Frontal cortex (tissue), 3 donors: ENCODE measurements at regions not wholly inside any gene's neighbourhood (a gene's known extent, or its start where the extent isn't known, plus 50 kb on each side); places are given as distances from the start of the nearest gene placed in this dataset.
"Not testable (repeated sequence)": the region's sequence is repeated elsewhere in the genome, so short reads cannot be mapped to it uniquely, and the experiment has no call there.

Experiments
- DNase-seq, 2 donors: peaks; one replicate each; pipeline ENCODE4 v3.0.0; 2012; ENCODE audit warnings: low spot score in 2 of 2
- FAIRE-seq: peaks from 2 replicates; lab custom pipeline; 2012; peaks lifted over from hg19 to GRCh38; lab: Jason Lieb, UNC
- donor health status: control.
- donor health status: control.
- donor health status: control.

DNA sequence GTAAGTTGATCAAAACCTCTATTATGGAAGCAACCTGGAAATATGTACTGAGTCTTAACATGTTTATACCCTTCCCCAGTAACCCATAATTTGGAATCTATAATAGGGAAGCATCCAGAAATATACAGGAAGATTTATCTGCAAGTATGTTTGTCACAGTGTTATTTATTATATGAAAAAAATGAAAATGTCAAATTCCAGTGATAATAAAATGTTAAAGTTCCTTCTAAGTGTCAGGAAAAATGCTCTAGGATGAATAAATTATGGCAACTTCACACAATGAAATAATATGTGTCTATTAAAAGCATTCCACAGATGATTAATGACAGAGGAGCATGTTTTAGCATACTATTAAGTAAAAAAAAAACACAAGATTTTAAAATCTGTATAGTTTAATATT is 202.3 kb upstream of the PRNP start:
- peak; percentile 24 for FAIRE-seq
- no peak for DNase-seq

DNA sequence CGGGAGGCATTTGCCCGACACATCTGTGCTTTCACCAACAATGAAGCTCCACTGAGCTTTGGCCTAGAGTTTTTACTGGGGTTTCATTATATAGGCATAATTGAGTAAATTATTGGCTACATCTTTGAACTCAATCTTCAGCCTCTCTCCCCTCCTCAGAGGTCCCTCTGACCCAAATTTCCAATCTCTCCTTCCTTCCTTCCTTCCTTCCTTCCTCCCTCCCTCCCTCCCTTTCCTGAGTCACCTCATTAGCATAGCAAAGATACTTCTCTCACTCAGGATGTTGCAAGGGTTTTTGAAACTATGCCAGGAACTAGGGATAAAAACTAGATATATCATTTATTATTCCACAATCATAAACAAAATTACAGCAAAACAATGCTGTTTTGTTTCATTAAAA is 202.8 kb upstream of the PRNP start:
- no peak for DNase-seq
- FAIRE-seq: no peak

DNA sequence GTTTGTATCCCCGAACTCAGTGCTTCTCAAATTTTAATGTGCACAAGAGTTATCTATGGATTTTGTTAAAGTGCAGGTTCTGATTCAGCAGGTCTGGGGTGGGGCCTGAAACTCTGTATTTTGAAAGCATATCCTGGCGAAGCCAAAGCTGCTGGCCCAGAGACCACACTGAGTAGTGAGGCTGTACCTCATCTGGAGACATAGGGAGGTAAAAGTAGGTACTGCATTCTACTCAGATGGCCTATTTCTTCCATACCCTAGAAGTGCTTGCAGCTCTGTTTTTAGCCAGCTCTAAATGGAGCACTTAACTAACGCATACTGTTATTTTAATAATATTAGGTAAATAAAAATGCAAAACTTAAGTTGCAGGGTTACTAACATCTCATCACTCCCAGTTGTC is 206.2 kb upstream of the PRNP start:
- DNase-seq (no peak), FAIRE-seq (no peak)

DNA sequence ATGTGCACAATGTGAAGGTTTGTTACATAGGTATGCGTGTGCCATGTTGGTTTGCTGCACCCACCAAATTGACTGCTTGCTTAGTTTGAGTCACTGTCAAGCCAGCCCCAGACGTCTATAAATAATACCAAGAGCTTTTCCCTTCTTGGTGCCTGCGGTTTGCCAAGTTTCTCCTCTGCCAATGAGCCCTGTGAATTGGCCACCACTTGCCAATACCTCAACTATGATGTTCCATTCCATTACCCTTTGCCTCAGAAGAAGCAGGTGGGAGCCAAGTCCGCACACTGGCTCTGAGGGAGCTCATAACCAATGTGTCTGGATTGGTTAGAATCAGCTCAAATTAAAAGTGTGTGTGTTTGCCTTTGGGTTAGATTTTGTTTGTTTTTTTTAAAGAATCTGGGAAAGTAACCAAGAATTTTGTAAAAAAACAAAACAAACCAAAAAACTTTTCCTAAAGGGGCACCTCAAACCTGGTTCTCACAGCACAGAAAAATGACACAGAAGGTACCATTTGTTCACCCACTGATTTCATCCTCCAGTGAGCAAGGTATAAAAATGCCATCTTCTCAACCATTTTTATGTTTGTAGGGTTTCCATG is 209.3 kb upstream of the PRNP start:
- no peak for FAIRE-seq
- no peak for DNase-seq

DNA sequence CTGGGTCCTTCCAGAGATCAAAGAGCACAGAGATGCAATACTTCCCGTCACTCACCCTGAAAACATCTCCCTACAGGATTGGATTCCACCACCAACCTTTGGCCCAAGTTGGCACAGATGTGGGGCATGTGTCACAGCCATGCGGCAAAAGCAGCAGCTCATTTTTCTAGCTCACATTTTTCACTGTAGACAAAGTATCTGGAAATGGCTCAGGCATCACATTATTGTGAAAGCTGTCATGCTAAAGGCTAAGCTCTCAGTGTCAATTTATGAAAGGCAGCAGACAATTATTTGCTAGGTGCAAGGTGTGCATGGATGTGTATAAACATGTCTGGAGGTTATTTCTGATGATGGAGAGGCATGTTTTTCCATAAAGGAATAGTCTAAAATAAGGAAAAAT is 213.3 kb upstream of the PRNP start:
- DNase-seq (no peak), FAIRE-seq (no peak)

DNA sequence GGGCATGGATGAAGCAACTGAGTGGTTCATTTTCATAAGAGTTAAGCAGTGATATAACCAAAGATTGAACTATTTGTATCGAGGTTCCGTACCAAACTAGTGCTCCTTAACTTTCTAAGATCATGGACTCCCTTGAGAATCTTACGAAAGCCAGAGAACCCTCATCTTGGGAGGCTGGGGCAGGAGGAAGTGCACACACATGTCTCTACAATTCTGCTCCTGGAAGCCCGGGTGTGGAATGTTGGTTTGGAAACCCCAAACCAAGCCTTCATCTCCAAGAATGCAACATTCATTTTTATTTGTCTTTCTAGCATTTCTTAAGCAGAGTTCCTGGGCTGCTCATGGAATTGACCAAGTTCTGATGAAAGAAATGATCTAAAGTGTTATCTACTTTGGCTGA is 215.0 kb upstream of the PRNP start:
- FAIRE-seq (no peak), DNase-seq (no peak)

DNA sequence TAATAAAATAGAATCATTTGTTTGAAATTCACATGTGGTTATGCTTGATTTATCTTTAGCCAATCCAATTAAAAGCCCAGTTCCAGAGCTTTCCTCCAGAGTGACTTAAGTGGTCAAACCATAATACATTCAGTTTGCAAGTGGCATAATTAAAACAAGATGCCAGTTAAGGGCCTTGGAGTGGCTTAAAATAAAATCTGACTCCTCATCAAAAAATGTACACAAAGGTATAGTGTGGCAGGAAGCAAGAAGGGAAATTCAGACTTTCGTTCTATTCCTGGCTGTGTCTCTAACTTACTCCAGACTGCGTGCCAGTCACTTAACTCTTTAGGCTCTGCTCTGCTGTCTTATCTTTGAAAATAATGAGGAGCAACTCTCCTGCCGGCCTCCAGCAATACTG is 215.9 kb upstream of the PRNP start:
- FAIRE-seq: no peak
- DNase-seq: no peak

DNA sequence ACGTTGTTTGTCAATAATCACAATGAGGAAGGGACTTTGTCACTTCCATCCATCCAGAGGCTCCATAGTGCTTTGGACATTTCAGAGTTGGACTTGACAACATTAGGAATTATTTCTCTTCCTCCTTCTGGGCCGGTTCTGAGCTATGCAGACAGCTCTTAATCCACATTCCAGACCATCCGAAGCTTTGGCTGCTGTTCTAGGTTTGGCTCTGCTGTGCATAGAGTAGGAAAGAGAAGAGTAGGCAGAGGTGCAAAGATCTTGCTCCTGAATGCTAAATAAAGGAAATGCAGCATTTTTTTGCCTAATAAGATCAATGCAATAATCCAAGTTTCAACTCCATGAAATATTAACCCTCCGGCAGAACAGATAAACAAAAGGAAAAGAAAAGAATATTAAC is 216.3 kb upstream of the PRNP start:
- DNase-seq (no peak), FAIRE-seq (no peak)

DNA sequence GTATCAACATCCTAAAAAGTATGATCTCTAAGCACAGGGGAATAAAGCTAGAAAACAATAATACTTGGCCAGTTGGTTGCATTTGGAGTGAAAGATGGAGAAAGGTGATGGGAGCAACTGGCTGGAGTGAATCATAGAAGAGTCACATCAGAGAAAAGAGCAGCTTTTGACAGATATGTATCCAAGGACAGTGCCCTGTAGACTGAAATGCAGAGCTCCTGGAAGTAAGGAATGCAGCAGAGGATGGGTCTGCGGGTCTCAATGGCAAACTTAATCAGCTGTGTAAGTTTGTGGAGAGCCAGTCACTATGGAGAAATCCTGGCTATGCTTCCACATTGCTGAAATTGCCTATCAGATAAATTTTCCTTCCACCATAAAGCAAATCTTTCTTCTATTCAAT is 218.1 kb upstream of the PRNP start:
- FAIRE-seq (no peak), DNase-seq (no peak)

DNA sequence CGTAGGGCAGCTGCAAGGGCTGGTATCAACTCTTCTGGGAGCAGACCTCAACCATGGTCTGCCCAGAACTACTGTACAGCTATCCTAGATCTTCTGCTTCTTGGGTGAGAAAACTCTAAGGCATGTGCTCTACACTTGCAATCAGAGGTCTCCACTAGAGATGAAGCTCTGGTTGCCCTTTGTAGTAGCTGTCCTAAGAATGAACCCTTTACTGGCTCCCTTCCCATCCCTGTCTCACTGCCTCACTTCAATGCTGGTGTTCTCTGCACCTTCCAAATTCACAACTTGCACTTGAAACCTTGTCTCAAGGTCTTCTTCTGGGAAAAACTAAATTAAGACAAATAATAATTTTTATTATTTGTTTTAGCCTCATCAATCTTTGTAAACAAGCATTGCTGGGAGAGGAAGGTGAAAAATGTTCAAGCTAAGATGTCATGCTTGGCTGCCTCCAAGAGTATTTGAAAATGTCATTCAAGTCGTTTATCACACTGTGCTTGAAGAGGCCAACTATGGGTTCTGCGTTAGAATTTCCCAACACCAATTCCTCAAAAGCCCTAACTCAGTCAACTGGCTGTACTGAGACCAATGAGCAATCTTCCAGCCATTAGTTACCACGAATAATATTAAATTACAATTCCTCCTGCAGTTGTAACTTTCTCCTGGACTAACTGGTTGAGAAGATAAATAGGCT is 216.9 kb upstream of the ADRA1D start:
- FAIRE-seq (no peak), DNase-seq (no peak)

DNA sequence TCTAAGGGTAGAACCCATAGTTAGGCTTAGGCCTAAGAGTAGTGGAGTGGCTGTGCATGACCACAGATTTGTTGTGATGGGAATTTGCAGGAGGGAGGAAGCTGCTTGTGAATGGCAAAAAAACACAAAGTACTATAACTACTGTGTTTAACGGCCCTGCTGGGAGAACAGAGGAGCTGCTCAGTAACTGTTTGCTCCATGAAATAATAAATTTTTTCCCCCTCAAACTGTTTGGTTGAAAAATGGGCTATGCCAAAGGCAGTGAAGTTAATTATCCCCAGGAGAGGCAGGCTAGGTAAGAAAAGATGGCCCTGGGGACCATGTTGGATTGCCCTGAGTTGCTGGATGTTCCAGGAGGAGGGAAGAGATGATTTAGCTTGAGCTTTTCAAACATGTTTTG is 216.1 kb upstream of the ADRA1D start:
- no peak for DNase-seq
- no peak for FAIRE-seq

DNA sequence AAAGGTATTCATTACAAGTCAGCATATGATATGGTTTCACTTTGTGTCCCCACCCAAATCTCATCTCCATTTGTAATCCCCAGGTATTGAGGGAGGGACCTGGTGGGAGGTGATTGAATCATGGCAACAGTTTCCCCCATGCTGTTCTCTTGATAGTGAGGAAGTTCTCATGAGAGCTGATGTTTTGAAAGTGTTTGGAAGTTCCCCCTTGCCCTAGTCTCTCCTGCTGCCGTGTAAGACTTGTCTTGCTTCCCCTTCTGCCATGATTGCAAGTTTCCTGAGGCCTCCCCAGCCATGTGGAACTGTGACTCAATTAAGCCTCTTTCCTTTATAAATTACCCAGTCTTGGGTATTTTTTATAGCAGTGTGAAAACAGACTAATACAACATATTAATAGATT is 213.7 kb upstream of the ADRA1D start:
- not testable (repeated sequence) for DNase-seq, FAIRE-seq

DNA sequence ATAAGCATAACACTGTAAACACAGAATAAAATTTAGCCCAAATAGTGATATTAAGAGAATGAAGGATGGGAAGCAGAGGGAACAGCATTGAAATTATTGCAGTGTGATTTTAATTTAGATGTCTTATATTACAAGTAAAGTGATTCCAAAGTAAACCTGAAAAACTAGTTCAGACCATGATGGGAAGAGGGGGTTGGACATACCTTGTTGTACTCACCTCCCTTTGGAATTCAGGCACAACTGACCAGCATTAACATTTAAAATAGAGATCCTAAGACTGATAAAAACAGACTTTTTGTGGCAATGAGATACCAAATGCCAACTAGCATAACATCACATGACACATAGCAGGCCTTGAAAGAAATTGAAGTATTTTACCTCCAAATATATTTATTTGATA is 210.0 kb upstream of the ADRA1D start:
- FAIRE-seq (no peak), DNase-seq (no peak)

DNA sequence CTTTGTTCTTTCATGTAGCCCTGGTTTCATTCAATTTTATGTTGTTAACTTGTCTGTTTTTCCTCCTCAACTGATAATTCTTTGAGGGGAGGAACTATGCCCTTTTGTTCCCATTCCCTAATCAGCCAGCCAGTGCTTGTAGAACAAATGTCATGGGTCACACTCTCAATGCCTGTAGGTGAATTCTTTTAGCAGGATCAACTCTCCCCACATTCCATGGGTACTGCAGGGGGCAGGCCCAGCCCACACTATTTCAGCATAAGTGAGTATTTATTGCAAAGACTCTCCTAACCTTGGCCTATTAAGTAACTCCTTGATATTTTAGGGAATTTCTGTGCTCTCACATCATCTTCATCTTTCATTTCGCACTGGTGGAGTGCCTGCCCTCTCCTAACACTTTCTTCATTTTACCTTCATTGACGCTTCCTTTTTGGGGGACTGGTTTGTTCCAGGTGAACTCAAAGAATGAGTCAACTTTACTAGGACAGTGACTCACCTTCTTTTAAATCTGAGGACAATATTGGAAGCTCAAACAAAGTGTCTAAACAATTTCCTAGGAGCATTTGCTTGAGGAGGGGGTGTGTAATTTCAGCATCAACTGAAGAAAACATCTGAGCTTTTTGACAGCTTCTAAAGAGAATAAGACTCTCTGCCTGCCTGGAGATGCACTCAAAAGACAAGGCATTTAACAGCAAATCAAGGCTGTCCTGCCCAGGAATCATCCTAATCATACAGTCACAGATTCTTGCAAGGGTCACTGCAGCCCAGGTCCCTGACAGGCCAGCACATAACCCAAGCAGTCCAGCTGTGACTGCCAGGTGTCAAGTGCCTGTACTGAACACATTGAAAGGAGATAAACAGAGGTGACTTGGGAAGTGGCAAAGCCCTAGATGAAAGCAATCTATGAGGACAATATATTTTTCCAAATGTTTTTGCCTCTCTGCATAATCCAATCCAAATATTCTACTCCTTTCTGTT is 208.8 kb upstream of the ADRA1D start:
- DNase-seq: no peak

DNA sequence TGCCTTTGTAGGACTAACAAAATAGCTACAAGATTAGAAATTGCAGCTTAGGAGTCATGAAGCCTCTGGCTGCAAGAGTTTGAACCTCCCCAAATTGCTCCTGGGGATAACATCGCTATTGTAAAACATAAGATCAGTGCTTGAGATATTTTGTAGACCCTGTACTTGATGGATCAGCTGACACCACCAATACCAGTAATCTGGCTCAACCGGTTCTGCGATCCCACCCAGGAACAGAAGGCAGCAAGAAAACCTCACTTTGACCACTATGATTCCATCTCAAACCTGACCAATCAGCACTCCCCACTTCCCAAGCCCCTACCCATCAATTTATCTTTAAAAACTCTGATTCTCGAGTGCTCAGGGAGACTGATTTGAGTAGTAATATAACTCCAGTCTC is 206.9 kb upstream of the ADRA1D start:
- FAIRE-seq (no peak), DNase-seq (no peak)

More for the DNA sequence above, 208.8 kb upstream of the ADRA1D start:
- FAIRE-seq: no peak

DNA sequence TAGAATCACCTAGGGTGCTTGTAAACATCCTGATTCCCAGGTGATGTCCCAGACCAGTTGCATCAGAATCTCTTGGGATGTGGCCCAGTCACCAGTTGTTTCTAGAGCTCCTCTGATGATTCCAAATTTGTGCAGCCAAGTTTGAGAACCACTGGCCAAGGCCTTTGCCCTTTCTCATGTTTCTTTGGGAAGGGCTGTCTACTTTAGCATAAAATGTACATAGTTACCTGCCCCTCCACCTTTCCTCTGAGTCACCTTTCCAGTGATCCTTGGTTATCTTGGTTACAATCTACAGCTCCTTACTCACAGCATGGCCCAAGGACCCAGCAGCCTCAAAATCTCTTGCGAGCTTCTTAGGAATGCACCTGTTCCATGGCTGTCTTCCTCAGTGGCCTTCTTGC is 206.2 kb upstream of the ADRA1D start:
- no peak for FAIRE-seq
- DNase-seq: no peak

DNA sequence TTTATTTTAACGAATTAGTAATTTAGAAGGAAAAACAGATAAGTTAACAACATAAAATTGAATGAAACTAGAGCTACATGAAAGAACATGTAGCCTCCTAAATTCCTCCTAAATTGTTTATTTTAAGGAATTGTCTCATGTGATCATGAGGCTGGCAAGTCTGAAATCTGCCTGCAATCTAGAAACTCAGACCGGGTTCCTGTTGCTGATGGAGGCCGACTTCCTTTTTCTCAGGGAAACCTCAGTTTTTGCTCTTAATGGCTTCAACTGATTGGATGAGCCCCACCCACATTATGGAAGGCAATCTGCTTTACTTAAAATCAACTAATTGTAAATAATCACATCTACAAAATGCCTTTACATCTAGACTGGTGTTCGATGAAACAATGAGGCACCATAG is 205.0 kb upstream of the ADRA1D start:
- no peak for FAIRE-seq
- DNase-seq: no peak

DNA sequence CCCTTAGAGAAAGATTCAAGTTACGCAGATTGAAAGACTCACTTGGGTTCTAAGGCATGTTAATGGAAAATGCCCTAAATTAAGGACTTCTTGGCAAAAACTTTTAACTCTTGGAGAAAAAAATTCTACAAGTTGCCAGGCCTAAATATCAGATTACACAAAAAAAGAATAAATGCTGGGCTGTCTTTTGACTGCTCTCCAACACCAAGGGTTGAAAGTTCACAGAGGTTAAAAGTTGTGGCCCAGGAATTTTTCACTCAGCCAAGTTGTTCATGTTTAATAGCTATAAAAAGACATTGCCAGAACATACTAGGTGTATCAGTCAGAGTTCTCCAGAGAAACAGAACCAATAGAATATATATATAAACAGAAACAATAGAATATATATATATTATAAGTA is 204.3 kb upstream of the ADRA1D start:
- FAIRE-seq: no peak
- DNase-seq: no peak

DNA sequence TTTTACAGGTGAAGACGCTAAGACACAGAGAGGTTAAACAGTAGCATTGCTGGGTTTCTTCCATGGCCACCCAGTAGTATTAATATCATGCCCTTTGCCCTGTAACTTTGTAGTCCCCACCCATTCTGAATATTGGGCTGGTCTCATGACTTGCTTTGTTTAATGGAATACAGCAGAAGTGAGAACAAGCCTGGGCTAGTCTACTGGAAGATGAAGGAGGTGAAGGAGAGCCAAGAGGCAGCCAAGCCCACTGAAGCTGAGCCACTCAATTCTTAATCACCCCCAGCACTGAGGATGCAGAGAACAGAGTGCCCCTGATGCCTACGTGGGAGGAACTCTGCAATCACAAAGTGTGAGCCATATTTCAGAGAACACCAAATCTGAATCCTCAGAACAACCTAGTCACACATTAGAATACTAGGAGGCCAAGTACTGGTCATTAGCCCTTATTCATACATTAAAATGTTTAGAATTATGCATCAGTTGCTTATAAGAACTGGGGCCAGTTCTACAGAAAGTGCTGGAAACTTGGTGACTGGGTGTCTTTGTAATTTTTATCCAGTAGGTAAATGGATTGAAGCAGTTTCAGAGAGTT is 202.5 kb upstream of the ADRA1D start:
- DNase-seq (no peak), FAIRE-seq (no peak)

DNA sequence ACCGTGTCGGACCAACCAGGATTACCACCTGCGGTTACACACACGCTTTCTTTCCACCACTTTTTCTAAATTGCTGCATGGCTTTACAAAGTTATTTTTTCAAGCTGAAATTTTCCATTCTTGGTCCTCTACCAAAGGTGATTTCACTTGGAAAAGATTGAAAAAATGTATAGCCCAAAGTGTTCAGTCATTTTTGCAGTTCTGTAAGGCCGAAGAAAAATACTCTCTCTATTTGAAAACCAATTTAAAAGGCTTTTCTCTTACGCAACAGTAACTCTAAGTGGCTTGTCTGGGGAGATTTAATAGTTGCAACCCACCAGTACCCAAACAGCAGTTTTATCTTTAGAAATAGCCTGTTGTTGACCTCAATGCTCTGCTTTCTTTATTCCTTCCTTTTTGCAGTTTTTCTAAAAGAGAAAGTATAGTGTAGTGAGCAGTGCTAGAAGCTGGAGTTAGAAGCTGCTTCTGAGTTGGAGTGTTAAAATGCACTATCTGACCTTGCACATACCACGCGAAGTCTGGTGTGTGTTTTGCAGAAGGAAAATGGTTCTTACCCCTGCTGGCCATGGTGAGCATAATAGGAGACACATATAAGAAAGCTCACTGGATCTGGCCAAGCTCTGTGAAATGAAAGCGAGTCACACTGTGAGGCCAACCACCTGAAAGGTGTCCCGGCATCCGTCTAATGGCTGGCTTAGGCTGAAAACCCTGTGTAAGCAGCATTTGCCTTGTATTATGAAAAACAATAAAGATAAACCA is 201.0 kb upstream of the ADRA1D start:
- FAIRE-seq (no peak), DNase-seq (no peak)
